Testis (tissue), 2 donors: ENCODE measurements at regions not wholly inside any gene's neighbourhood (a gene's known extent, or its start where the extent isn't known, plus 50 kb on each side); places are given as distances from the start of the nearest gene placed in this dataset.

Experiments used
- POLR2A ChIP-seq: fragments of 450-650 bp; IDR thresholded peaks from one replicate; pipeline ENCODE4 v1.6.1; 2017; ENCODE audit warnings: antibody characterized with exemption, mild to moderate bottlenecking, moderate library complexity
- TF ChIP-seq, protein P1 (sequence below), 3 experiments: fragments of 450-650 bp in 2 of 3; fragments of 200-600 bp in 1 of 3; sonication (generic) in 1 of 3; IDR thresholded peaks; one replicate each; pipeline ENCODE4 v1.5.1; 2016 to 2019; ENCODE audit warnings: antibody characterized with exemption in 3 of 3, mild to moderate bottlenecking in 2 of 3, moderate library complexity in 1 of 3

DNA sequence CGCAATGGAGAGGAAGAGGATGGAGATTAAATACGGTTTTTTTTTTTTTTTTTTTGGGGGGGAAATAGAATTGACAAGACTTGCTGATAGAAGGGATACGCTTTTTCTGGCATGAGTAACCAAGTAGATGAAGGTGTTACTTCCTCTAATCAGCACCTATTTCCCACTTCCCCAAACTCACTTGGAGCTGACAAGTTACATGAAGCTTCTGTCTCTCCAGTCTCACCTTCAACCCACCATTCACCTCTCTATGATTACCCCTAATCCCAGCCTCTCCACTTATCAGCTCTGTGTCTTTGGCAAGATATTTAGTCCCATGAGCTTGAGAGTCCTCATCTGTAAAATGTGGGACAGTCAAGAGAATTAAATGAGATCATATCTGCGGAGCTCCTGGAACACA lies 185.9 kb upstream of the HS3ST3A1 start:
- TF ChIP-seq, protein P1, sequence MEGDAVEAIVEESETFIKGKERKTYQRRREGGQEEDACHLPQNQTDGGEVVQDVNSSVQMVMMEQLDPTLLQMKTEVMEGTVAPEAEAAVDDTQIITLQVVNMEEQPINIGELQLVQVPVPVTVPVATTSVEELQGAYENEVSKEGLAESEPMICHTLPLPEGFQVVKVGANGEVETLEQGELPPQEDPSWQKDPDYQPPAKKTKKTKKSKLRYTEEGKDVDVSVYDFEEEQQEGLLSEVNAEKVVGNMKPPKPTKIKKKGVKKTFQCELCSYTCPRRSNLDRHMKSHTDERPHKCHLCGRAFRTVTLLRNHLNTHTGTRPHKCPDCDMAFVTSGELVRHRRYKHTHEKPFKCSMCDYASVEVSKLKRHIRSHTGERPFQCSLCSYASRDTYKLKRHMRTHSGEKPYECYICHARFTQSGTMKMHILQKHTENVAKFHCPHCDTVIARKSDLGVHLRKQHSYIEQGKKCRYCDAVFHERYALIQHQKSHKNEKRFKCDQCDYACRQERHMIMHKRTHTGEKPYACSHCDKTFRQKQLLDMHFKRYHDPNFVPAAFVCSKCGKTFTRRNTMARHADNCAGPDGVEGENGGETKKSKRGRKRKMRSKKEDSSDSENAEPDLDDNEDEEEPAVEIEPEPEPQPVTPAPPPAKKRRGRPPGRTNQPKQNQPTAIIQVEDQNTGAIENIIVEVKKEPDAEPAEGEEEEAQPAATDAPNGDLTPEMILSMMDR (IDR thresholded peaks at IDR 0.05) = no peak
- TF ChIP-seq POLR2A = no peak
